ENCODE measurements at regions not wholly inside any gene's neighbourhood (a gene's known extent, or its start where the extent isn't known, plus 50 kb on each side); places are given as distances from the start of the nearest gene placed in this dataset.

DNA sequence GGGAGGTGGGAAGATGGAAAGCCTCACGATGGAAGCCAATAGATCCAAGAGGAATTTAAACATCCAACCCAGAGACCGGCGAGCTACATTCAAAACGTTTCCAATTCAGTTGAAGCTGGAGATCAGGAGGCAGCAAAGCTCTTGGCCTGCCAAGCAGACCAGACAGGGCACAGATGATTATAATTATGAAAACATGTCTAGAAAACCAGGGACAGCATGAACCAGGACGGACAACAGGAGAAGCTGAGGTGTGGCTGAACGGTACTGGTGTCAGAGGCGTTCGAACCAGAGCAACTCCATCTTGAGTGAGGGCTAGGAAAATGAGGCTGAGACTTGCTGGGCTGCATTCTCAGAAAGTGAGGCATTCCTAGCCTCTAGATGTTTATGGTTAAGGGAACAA is 102.2 kb upstream of the CCDC150 start:
- ChIA-PET POLR2A (no interaction called here), CTCF (interaction anchor here (0.6 kb wide), 1 partner anchor 10 kb away, joined by 7 read pairs; no protein-coding TSS in a partner anchor)

DNA sequence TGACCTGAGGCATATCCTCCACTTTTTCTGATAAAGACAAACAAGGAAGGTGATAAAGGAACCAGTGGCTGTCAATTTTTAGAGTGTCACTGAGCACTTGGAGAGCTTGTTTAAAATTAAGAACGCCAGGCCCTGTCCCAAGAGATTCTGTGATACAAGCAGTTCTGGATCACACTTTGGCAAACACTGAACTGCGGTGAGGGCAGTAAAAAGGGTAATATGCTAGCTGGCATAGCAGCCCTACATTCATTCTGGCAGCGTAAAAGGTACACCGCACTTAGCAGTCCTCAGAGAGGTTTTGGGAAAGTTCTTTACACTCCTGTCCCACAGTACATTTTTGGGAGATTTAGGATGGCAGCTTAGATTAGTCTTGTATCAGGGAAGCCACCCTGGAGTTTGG is 101.3 kb upstream of the CCDC150 start:
- CTCF ChIA-PET = interaction anchor here (0.9 kb wide), 1 partner anchor 8 kb away, joined by 3 read pairs; no protein-coding TSS in a partner anchor
- no peak for DNase-seq
- Mint-ChIP-seq H3K4me3 (no peak overlapping the region), H3K9me3 (no peaks in the 10 kb centered on the region), H3K27me3 (peaks cover 11% of the 10 kb centered on the region), H3K4me1 (peaks cover 9% of the 10 kb centered on the region), H3K36me3 (ENCODE audit: low read depth) (no peaks in the 10 kb centered on the region), H3K27ac (no peak overlapping the region)
- POLR2A ChIA-PET = no interaction called here

More for the DNA sequence above, 102.2 kb upstream of the CCDC150 start:
- H3K9me3 Mint-ChIP-seq = no peaks in the 10 kb centered on the region
- H3K4me3 Mint-ChIP-seq = no peak overlapping the region
- H3K27ac Mint-ChIP-seq = no peak overlapping the region
- DNase-seq = no peak
- H3K27me3 Mint-ChIP-seq = peaks cover 11% of the 10 kb centered on the region
- no peaks in the 10 kb centered on the region for H3K36me3 Mint-ChIP-seq (ENCODE audit: low read depth)
- H3K4me1 Mint-ChIP-seq = peaks cover 11% of the 10 kb centered on the region

DNA sequence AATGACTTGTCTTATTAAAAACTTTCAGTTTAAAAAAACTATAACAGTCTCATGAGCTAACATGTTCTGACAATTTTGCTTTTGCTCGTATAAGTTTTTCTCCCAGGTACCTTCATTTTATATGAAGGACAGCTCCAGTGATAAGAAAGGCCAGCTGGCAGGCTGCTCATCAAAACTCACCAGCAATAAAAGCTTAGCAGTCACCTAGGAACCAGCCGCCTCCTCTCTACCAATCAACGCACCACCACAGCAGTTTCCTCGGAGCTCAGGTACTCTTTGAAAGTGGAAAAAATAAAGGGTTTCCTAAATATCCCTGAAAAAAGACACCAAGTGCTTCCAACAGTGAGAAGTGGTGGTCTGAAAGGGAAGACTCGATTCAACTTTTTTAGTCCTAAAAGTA is 100.9 kb upstream of the CCDC150 start:
- H3K36me3 Mint-ChIP-seq (ENCODE audit: low read depth) = no peaks in the 10 kb centered on the region
- peaks cover 5% of the 10 kb centered on the region for H3K4me1 Mint-ChIP-seq
- no peak overlapping the region for H3K4me3 Mint-ChIP-seq
- POLR2A ChIA-PET = no interaction called here
- CTCF ChIA-PET = interaction anchor here (0.9 kb wide), 1 partner anchor 9 kb away, joined by 3 read pairs; no protein-coding TSS in a partner anchor
- DNase-seq = no peak
- no peak overlapping the region for H3K27ac Mint-ChIP-seq
- no peaks in the 10 kb centered on the region for H3K9me3 Mint-ChIP-seq
- peaks cover 11% of the 10 kb centered on the region for H3K27me3 Mint-ChIP-seq

DNA sequence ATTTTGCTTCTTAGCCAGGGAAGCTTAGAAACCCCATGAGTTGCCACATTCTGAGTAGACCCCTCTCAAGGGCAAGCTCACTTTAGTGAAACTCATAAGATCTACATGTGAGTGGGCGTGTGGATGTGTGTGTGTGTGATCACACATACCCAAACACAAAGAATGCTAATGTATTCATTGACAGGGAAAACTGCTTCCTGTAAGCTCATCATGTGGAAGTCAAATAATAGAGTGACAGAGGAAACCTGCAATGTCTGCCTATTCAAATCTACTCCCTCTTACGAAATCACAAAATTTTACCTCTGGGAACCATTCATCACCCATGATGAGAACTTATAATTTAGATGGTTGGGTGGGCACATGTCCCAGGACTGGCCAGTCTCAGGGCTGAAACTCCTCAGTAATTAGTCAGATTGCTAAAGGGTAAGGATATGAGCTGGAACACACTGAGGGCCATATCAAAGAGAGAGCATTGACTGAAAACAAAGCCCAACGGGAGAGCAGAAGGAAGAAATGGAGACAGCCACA is 94.5 kb upstream of the CCDC150 start:
- ChIA-PET CTCF (no interaction called here), POLR2A (no interaction called here)
- H3K27ac Mint-ChIP-seq = no peak overlapping the region
- no peak for DNase-seq
- H3K4me3 Mint-ChIP-seq = no peak overlapping the region
- peaks cover 2% of the 10 kb centered on the region for H3K4me1 Mint-ChIP-seq
- peaks cover 14% of the 10 kb centered on the region for H3K27me3 Mint-ChIP-seq
- H3K9me3 Mint-ChIP-seq = no peaks in the 10 kb centered on the region
- H3K36me3 Mint-ChIP-seq (ENCODE audit: low read depth) = no peaks in the 10 kb centered on the region

DNA sequence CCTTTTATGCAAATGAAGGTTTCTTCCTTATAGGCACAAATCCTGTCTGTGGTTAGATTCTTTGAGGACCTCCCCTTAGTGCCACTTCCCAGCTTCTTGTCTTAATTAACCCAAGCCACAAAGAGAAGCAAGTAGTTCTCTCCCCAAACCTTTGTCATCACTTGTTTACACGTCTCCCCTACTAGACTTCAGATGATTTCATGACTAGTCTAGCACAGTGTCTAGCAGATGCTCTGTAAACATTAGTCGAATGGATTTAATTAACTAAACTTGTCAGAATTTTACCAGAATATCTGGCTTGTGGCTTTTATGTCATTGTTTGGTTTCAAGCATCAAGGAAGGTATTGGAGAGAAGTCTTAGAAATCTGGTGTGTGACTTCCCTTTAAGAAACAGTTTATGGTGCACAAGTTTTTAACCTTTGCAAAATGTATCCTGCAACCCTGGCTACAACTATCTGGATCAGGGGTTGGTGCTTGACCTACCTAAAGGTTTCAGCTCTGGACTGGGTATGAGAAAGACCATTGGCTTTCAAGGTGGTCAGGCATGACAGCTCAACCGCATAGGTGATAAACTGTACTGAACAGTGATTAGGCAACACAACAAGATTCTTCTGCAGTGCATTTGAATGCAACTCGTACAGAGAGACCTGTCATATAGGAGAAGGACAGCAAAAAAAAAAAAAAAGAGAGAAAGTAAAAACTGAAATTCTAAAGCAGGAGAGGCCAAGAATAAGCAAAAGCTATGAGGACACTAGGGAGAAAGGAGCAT is 93.2 kb upstream of the CCDC150 start:
- no peak overlapping the region for H3K4me3 Mint-ChIP-seq
- no peak for DNase-seq
- peaks cover 19% of the 10 kb centered on the region for H3K27me3 Mint-ChIP-seq
- peaks cover 2% of the 10 kb centered on the region for H3K4me1 Mint-ChIP-seq
- no peak overlapping the region for H3K27ac Mint-ChIP-seq
- ChIA-PET CTCF (interaction anchor here (0.7 kb wide), 1 partner anchor 9 kb away, joined by 7 read pairs; no protein-coding TSS in a partner anchor), POLR2A (no interaction called here)
- no peaks in the 10 kb centered on the region for H3K9me3 Mint-ChIP-seq
- no peaks in the 10 kb centered on the region for H3K36me3 Mint-ChIP-seq (ENCODE audit: low read depth)

DNA sequence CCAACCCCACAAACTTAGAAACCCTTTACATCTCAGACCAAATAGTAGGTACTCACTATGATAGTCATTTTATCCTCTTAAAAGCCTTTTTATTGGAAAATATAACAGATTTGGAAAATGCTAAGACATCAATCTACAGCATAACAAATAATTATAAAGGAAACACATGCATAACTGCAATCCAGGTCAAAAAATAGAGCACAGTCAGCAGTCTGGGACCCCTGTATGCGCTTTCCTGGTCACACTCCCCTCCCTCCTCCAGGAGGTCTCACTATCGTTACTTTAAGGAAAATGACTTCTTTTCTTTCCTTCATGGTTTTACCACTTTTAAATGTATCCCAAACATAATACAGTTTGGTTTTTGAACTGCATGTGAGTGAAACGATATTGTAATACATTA is 90.5 kb upstream of the CCDC150 start:
- H3K36me3 Mint-ChIP-seq (ENCODE audit: low read depth) = no peaks in the 10 kb centered on the region
- no peak overlapping the region for H3K27ac Mint-ChIP-seq
- H3K4me1 Mint-ChIP-seq = peaks cover 2% of the 10 kb centered on the region
- DNase-seq = no peak
- CTCF ChIA-PET = no interaction called here
- no peak overlapping the region for H3K4me3 Mint-ChIP-seq
- H3K27me3 Mint-ChIP-seq = peaks cover 23% of the 10 kb centered on the region
- H3K9me3 Mint-ChIP-seq = no peaks in the 10 kb centered on the region
- POLR2A ChIA-PET = no interaction called here

DNA sequence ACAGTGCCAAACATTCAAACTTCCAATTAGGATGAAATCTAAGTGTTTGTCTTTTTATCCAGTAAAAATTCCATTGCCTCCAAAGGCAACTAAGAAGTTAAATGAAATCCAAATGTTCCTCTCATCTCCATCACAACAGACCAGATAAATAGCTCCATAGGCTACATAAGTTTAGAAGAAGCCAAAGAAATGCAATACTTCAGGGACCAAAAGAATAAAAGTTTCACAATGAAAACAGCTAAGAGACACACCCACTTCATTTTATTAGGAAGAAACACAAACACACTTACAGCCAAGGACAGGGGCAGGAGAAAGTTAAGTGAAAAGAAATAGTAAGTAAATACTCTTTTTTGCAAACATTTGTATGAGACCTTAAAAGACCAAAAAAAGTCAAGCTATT is 88.5 kb upstream of the CCDC150 start:
- Mint-ChIP-seq H3K4me1 (peaks cover 2% of the 10 kb centered on the region), H3K4me3 (no peak overlapping the region), H3K36me3 (ENCODE audit: low read depth) (no peaks in the 10 kb centered on the region), H3K27ac (no peak overlapping the region), H3K27me3 (peaks cover 23% of the 10 kb centered on the region), H3K9me3 (no peaks in the 10 kb centered on the region)
- CTCF ChIA-PET = no interaction called here
- POLR2A ChIA-PET = no interaction called here
- DNase-seq = no peak

DNA sequence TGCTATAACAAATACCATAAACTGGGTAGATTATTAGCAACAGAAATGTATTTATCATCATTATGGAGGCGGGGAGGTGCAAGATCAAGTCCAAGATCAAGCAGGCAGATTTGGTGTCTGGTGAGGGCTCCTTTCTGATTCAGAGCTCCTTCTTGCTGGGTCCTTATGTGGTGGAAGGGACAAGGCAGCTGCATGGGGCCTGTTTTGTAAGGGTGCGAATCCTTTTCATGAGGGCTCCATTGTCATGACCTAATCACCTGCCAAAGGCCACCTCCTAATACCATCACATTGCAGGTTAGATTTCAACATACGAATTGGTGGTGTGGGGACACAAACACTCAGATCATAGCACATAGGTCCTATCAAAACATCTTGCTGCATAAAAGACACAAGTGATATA is 84.4 kb upstream of the CCDC150 start:
- Mint-ChIP-seq H3K4me1 (no peaks in the 10 kb centered on the region), H3K9me3 (no peaks in the 10 kb centered on the region), H3K36me3 (ENCODE audit: low read depth) (no peaks in the 10 kb centered on the region), H3K4me3 (no peak overlapping the region), H3K27ac (no peak overlapping the region), H3K27me3 (peaks cover 21% of the 10 kb centered on the region)
- ChIA-PET POLR2A (no interaction called here), CTCF (no interaction called here)
- DNase-seq = no peak

DNA sequence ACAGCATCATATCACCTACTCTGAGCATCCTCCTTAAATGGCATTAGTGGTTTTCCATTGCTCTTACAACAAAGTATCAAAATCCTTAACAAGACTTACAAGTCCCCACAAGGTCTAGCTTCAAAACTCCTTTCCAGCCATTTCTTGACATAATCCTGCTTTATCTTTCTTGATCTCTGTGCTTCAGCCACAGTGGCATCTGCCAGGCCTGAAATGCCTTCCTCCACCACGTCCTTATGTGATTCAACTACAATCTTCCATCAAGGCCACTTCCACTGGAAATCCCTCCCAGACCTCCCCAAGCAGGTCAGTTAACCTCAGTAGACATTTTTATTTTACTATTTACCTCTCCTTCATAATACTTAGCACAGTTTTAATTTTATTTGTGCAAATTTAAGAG is 83.8 kb upstream of the CCDC150 start:
- Mint-ChIP-seq H3K36me3 (ENCODE audit: low read depth) (no peaks in the 10 kb centered on the region), H3K4me3 (no peak overlapping the region), H3K4me1 (no peaks in the 10 kb centered on the region), H3K9me3 (peaks cover under 1% of the 10 kb centered on the region), H3K27me3 (peaks cover 20% of the 10 kb centered on the region), H3K27ac (no peak overlapping the region)
- no peak for DNase-seq
- ChIA-PET CTCF (no interaction called here), POLR2A (no interaction called here)

DNA sequence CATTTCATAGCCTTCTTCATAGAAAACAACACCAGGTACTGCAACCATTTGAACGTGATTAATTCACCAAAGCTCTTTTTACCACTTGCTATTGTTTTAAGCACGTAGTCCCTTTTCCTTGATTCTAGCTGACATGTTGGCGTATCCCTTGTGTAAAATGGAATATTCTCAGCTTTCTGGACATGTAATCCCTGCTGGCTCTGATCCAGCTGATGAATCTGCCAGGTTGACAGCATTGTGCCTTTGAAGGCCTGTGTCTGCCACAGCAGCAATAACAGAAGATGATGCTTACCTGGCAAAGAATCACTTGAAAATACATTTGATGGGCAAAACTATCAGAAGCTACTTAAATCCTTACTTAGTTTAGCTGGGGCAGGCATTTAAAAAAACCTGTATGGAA is 81.0 kb upstream of the CCDC150 start:
- no peak for DNase-seq
- Mint-ChIP-seq H3K4me1 (no peaks in the 10 kb centered on the region), H3K36me3 (ENCODE audit: low read depth) (no peaks in the 10 kb centered on the region), H3K27ac (no peak overlapping the region), H3K9me3 (peaks cover 3% of the 10 kb centered on the region), H3K27me3 (peaks cover 15% of the 10 kb centered on the region), H3K4me3 (no peak overlapping the region)
- POLR2A ChIA-PET = no interaction called here
- CTCF ChIA-PET = no interaction called here

DNA sequence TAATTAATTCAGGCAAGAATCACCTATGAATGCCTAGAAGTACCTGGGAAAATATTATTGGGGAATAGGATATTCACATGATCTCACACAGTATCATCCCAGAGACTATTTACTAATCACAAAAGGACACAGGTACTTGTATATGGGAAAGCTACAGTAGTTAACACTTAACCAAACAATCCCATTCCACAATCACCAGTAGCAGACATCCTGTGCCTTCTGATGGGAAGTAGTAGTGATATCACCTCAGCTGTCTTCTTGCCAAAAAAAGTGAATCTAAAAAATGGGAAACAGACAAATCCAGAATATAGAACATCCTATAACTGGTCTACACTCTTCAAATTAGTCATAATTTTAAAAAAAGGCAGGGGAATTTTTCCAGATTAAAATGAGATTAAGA is 75.6 kb upstream of the CCDC150 start:
- H3K9me3 Mint-ChIP-seq = peaks cover 3% of the 10 kb centered on the region
- H3K4me3 Mint-ChIP-seq = no peak overlapping the region
- no peak overlapping the region for H3K27ac Mint-ChIP-seq
- ChIA-PET CTCF (no interaction called here), POLR2A (no interaction called here)
- no peak for DNase-seq
- H3K27me3 Mint-ChIP-seq = peaks cover 28% of the 10 kb centered on the region
- no peaks in the 10 kb centered on the region for H3K4me1 Mint-ChIP-seq
- H3K36me3 Mint-ChIP-seq (ENCODE audit: low read depth) = no peaks in the 10 kb centered on the region

DNA sequence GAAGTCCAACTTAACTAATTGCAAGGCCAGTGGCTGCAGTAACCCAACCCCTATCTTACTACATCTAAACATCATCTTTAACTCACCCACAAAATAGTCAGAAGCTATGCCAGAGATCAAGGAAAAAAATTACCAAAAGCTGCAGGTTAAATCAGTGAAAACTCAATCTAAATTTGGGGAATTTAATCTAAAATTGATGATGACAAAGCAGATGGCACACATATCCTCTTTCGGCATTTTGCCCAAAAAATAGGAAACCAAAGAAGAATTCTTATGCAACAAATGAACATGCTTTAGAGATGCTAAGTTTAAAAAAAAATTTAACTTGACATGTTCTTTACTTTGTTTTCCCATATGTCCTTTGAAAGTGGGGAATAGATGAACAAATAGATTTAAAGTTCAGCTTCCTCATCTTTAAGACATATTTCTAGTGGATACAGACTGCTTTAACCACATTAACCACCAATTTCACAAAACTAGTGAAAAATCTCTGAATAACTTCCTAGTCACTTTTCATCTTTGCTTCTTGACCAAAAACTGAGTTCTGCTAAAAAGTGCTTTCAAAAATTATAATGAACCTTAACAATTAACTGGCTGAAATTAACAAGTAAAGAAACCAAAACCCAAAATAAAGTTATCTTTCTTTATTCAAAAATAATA is 74.3 kb upstream of the CCDC150 start:
- H3K4me1 Mint-ChIP-seq = no peaks in the 10 kb centered on the region
- peaks cover 25% of the 10 kb centered on the region for H3K27me3 Mint-ChIP-seq
- ChIA-PET POLR2A (no interaction called here), CTCF (interaction anchor here (0.6 kb wide), 1 partner anchor 934 kb away, joined by 3 read pairs; no protein-coding TSS in a partner anchor)
- H3K4me3 Mint-ChIP-seq = no peak overlapping the region
- H3K27ac Mint-ChIP-seq = no peak overlapping the region
- H3K9me3 Mint-ChIP-seq = peaks cover 3% of the 10 kb centered on the region
- no peaks in the 10 kb centered on the region for H3K36me3 Mint-ChIP-seq (ENCODE audit: low read depth)
- no peak for DNase-seq

DNA sequence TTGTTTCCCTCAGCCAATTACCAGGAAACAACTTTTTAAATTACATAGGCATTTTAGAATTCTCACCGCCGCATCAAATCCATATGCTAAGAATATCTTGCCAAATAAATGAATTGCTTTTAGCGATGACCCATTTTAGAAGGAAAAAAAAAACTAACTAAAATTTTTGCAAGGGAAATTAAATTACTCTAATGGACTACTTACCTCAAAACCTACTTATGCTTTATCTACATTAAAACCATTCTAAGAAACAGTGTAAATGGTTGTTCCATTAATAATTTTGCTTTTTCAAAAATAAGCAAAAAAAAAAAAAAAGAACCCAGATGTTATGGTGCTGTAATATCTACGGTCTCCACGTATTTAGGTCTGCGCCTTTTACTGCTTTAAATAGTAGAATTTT is 73.5 kb upstream of the CCDC150 start:
- Mint-ChIP-seq H3K36me3 (ENCODE audit: low read depth) (no peaks in the 10 kb centered on the region), H3K4me1 (no peaks in the 10 kb centered on the region), H3K27me3 (peaks cover 28% of the 10 kb centered on the region), H3K27ac (no peak overlapping the region), H3K9me3 (no peaks in the 10 kb centered on the region), H3K4me3 (no peak overlapping the region)
- POLR2A ChIA-PET = no interaction called here
- CTCF ChIA-PET = no interaction called here
- no peak for DNase-seq

Measured in activated CD4-positive, alpha-beta T cell treated with anti-CD3 and anti-CD28 coated beads, Interleukin-2, amount 10 ng/mL, durations not matched to agents 7 days and 5 days (primary cell).